GM19468 (cell line): ENCODE measurements at regions not wholly inside any gene's neighbourhood (a gene's known extent, or its start where the extent isn't known, plus 50 kb on each side); places are given as distances from the start of the nearest gene placed in this dataset.
A peak's percentile ranks its signal among the peaks of the same experiment; 100 is the strongest.
"Not testable (repeated sequence)": the region's sequence is repeated elsewhere in the genome, so short reads cannot be mapped to it uniquely, and the experiment has no call there.

Experiments
- ATAC-seq: cut with Tn5 transposase; IDR thresholded peaks from one replicate; pipeline ENCODE4 v1.9.1; 2021; ENCODE audit warnings: mild to moderate bottlenecking, moderate library complexity, moderate number of reproducible peaks; ENCODE audit not compliant: unreplicated experiment; ENCODE audit errors: extremely low read depth

DNA sequence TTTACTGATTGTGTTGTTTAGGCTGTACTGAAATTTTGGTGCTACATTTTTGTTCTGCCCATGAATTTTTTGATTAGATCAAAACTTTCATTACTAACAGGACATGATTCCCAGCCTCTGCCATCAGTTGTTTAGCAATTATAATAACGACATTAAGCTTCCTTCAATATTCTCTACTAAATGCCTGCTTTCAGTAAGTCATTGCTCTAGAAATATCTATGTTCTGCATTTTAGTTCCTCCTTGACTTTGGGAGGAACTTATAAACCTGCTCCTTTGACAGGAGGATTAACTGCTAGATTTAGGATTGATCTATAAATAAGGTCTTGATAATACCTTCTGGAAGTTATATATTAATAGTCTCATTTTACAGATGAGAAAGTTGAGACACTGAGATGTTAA is 269.1 kb downstream of the RAP2B start:
- ATAC-seq = no peak

- ATAC-seq = no peak
These were observed 275.6 kb downstream of the RAP2B start for GRCh38 chr3:153437666-153438065.

GRCh38 chr3:153438271-153438670 is 276.2 kb downstream of the RAP2B start:
- no peak for ATAC-seq

GRCh38 chr3:153439780-153440179 is 277.8 kb downstream of the RAP2B start:
- ATAC-seq = no peak

- ATAC-seq = no peak
These were observed 278.3 kb downstream of the RAP2B start for GRCh38 chr3:153440311-153440710.

DNA sequence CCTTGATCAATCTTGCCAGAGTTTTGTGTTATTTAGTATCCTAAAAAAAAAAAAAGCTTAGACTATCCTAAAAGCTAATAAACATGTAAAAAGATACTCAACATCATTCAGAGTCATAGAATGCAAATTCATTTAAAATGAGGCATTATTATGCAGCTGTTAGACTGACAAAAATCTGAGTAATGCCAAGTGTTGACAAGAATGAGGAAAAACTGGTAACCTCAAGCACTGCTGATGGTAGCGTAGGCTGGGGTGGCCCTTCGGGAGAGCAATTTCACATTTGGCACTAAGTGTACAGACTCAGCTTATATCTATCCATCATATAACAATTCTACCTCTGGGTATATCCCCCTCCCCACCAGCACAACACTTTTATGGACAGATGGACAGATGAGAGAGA is 280.4 kb downstream of the RAP2B start:
- no peak for ATAC-seq

GRCh38 chr3:153442799-153443487 is 280.9 kb downstream of the RAP2B start:
- no peak for ATAC-seq

GRCh38 chr3:153443961-153444360 is 281.9 kb downstream of the RAP2B start:
- no peak for ATAC-seq

DNA sequence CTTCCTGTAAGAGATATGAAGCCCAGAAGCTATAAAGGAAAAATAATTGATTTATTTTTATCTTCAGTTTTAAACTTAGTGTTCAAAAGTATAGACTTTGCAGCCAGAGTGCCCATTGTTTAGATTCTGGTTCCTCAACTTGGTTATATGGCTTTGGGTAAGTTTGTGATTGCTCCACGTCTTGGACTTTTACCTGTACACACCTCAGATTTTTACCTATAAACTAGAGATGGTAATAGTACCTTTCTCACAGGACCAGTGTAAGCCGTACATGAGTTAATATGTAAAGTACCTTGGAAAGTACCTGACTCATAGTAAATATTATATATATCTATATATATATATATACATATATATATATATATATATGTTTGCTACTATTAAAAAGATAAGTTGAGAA is 283.8 kb downstream of the RAP2B start:
- ATAC-seq = no peak

- no peak for ATAC-seq
These were observed 286.3 kb downstream of the RAP2B start for GRCh38 chr3:153448151-153448829.

DNA sequence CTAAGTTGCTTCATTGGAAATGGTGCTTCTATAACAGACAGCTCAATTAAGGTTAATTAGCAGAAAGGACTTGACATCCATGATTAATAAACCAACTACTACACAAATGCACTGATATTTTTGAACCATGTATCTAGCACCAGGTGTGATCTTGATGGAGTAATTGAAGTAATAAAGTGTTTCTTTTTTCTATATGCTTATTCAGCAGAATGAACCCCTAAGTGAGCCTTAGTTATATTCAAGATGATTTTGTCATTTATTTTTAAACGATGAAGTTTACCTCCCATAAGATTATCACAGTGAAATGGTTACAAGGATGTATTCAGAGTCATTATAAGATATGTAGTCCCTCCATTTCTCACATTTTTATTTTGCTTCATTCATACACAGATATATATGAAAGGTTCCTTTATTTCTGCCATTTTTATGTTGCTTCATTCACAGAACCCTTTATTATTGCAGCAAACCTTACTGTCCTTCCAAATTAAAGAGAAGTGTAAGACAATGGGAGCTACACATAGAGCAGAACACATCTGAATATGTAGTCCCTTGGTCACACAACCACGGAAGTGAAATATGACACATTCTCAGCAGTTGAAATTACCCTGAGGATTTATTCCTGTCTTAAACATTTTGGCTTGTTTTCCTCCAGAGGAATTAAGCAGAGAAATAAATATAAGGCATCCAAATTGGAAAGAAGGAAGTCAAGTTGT is 295.0 kb downstream of the RAP2B start:
- ATAC-seq = no peak

DNA sequence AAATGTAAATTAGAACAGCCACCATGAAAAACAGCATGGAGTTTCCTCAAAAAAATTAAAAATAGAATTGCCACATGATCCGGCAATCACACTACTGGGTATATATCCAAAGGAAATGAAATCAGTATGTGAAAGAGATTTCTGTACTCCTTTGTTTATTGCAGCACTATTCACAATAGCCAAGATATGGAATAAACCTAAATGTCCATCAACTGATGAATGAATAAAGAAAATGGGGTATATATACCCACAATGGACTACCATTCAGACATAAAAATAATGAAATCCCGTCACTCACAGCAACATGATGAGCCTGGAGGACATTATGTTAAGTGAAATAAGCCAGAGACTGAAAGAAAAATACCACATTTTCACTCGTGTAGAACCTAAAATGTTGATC is 296.9 kb downstream of the RAP2B start:
- ATAC-seq = no peak

GRCh38 chr3:153462545-153462944 is 300.5 kb downstream of the RAP2B start:
- ATAC-seq = no peak

- peak; percentile 70 for ATAC-seq
These were observed 301.9 kb downstream of the RAP2B start for GRCh38 chr3:153463895-153464294.

DNA sequence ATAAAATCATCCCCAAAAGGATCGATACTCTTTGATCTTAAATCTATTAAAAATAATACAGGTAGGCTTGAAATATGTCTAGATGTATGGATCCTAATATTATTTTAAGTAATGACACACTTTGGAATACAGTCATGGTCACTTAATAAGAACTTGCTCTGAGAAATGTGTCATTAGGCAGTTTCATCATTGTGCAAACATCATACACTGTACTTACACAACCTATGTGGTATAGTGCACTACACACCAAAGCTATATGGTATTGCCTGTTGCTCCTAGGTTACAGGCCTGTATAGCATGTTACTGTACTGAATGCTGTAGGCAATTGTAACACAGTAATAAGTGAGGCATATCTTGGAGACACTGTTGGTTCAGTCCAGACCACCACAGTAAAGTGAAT is 307.1 kb downstream of the RAP2B start:
- no peak for ATAC-seq

DNA sequence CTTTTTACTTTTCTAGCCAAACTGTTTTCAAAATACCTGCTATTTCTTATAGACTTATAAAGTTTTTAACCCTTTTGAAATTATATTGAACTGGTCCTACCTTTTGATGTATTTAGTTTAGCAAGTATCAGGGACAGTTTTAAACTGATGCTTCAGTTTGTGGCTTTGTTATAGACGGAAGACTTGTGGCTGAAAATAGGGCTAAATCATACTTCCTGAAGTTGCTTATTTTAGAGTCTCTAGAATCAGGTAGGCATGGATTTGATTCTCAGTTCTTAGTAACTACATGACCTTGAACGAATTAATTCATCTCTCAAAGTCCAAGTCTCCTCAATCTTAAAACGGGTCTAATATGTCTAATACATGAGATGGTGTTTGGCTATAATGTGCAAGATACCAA is 322.8 kb downstream of the RAP2B start:
- no peak for ATAC-seq

GRCh38 chr3:153495422-153495821 is 333.4 kb downstream of the RAP2B start:
- ATAC-seq = no peak

- ATAC-seq = no peak
These were observed 340.7 kb downstream of the RAP2B start for GRCh38 chr3:153502682-153503081.

DNA sequence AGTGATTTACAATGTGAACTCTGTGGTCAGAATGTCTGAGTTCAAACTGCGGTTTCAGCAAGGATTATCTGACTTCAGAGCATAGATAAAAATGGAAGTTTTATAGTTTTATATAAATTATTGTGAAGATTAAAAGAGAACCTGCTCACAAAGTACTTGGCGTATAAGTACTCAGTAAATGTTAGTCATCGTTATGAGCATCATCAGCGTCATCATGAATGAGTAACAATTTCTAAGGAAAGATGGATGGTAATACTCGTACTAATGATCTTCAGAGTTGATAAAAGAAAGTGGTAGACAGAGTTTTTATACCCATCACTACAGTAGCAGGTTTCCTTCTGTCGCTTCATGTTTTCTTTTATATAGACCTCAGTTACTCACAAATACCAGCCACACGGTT is 341.8 kb downstream of the RAP2B start:
- no peak for ATAC-seq

DNA sequence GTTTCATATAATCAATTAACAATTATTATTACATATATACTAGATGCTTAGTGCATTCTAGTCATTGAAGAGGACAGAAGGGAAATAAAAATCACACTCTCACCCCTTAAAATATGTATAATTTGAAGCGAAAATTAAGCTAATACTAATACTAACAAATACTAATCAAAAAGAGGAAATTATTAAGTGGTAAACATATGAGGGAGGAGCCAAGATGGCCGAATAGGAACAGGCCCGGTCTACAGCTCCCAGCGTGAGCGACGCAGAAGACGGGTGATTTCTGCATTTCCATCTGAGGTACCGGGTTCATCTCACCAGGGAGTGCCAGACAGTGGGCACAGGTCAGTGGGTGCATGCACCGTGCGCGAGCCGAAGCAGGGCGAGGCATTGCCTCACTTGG is 344.2 kb downstream of the RAP2B start:
- not testable (repeated sequence) for ATAC-seq

DNA sequence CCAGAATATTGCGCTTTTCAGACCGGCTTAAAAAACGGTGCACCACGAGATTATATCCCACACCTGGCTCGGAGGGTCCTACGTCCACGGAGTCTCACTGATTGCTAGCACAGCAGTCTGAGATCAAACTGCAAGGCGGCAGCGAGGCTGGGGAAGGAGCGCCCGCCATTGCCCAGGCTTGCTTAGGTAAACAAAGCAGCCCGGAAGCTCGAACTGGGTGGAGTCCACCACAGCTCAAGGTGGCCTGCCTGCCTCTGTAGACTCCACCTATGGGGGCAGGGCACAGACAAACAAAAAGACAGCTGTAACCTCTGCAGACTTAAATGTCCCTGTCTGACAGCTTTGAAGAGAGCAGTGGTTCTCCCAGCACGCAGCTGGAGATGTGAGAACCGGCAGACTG is 344.7 kb downstream of the RAP2B start:
- not testable (repeated sequence) for ATAC-seq
